SK-N-SH treated with all-trans-retinoic acid at 6 μM for 48 hours (cell line): ENCODE measurements at regions not wholly inside any gene's neighbourhood (a gene's known extent, or its start where the extent isn't known, plus 50 kb on each side); places are given as distances from the start of the nearest gene placed in this dataset.

ENCODE experiments used
- ARNTL ChIP-seq: fragments of 450-650 bp; formaldehyde crosslinking; IDR thresholded peaks from 2 replicates; pipeline ENCODE4 v1.5.0; 2020; ENCODE audit warnings: low read depth, mild to moderate bottlenecking, moderate library complexity, borderline replicate concordance
- ESRRG ChIP-seq: fragments of 250-450 bp; sonication (Bioruptor Pico); IDR thresholded peaks from 2 replicates; pipeline ENCODE4 v1.6.1; 2021; ENCODE audit warnings: mild to moderate bottlenecking
- ISL1 ChIP-seq: fragments of 250-450 bp; sonication (Bioruptor Pico); IDR thresholded peaks from 2 replicates; pipeline ENCODE4 v2.1.2; 2022; ENCODE audit warnings: mild to moderate bottlenecking, moderate library complexity
- PATZ1 ChIP-seq: fragments of 250-450 bp; sonication (Bioruptor Pico); IDR thresholded peaks from 2 replicates; pipeline ENCODE4 v1.8.0; 2020; ENCODE audit warnings: mild to moderate bottlenecking, moderate library complexity, borderline replicate concordance
- POU6F1 ChIP-seq: fragments of 250-450 bp; sonication (Bioruptor Pico); IDR thresholded peaks from 2 replicates; pipeline ENCODE4 v1.8.0; 2021; ENCODE audit warnings: low read depth, mild to moderate bottlenecking, moderate library complexity, borderline replicate concordance
- PPARA ChIP-seq: fragments of 250-450 bp; sonication (Bioruptor Pico); IDR thresholded peaks from 2 replicates; pipeline ENCODE4 v1.5.0; 2020; ENCODE audit warnings: mild to moderate bottlenecking, borderline replicate concordance
- RARB ChIP-seq: fragments of 250-450 bp; sonication (Bioruptor Pico); IDR thresholded peaks from 2 replicates; pipeline ENCODE4 v1.8.0; 2021; ENCODE audit warnings: mild to moderate bottlenecking, moderate library complexity
- TOX ChIP-seq: fragments of 250-450 bp; sonication (Bioruptor Pico); IDR thresholded peaks from 2 replicates; pipeline ENCODE4 v1.8.0; 2021; ENCODE audit warnings: mild to moderate bottlenecking, moderate library complexity, borderline replicate concordance
- ZC3H10 ChIP-seq: fragments of 250-450 bp; sonication (Bioruptor Pico); IDR thresholded peaks from 2 replicates; pipeline ENCODE4 v1.5.1; 2021; ENCODE audit warnings: mild to moderate bottlenecking, moderate library complexity
- ZFP3 ChIP-seq: fragments of 250-450 bp; sonication (Bioruptor Pico); IDR thresholded peaks from 2 replicates; pipeline ENCODE4 v1.5.0; 2020; ENCODE audit warnings: mild to moderate bottlenecking, moderate library complexity
- ZNF70 ChIP-seq: fragments of 450-650 bp; formaldehyde crosslinking; IDR thresholded peaks from 2 replicates; pipeline ENCODE4 v1.5.0; 2020; ENCODE audit warnings: mild to moderate bottlenecking, moderate library complexity
- ZNF8 ChIP-seq: fragments of 450-650 bp; formaldehyde crosslinking; IDR thresholded peaks from 2 replicates; pipeline ENCODE4 v1.5.0; 2020; ENCODE audit warnings: mild to moderate bottlenecking, moderate library complexity
- TF ChIP-seq, protein P1 (sequence below): fragments of 250-450 bp; sonication (Bioruptor Pico); IDR thresholded peaks from 2 replicates; pipeline ENCODE4 v1.5.1; 2020; ENCODE audit warnings: low read depth, mild to moderate bottlenecking, moderate library complexity

GRCh38 chr6:159112714-159113113, 56.5 kb upstream of the FNDC1 start:
- TF ChIP-seq POU6F1 = no peak
- TF ChIP-seq PATZ1 (CRISPR knock-in tag) = no peak
- no peak for TF ChIP-seq ZFP3 (CRISPR knock-in tag)
- TF ChIP-seq RARB (CRISPR knock-in tag) = no peak
- no peak for TF ChIP-seq ZNF70
- no peak for TF ChIP-seq PPARA
- no peak for TF ChIP-seq ESRRG (CRISPR knock-in tag)
- TF ChIP-seq ZC3H10 (CRISPR knock-in tag) = no peak
- TF ChIP-seq, protein P1, sequence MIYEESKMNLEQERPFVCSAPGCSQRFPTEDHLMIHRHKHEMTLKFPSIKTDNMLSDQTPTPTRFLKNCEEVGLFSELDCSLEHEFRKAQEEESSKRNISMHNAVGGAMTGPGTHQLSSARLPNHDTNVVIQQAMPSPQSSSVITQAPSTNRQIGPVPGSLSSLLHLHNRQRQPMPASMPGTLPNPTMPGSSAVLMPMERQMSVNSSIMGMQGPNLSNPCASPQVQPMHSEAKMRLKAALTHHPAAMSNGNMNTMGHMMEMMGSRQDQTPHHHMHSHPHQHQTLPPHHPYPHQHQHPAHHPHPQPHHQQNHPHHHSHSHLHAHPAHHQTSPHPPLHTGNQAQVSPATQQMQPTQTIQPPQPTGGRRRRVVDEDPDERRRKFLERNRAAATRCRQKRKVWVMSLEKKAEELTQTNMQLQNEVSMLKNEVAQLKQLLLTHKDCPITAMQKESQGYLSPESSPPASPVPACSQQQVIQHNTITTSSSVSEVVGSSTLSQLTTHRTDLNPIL (CRISPR knock-in tag) = no peak
- TF ChIP-seq ISL1 (CRISPR knock-in tag) = no peak
- TF ChIP-seq TOX (CRISPR knock-in tag) = no peak
- TF ChIP-seq ARNTL (CRISPR knock-in tag) = no peak
- no peak for TF ChIP-seq ZNF8 (CRISPR knock-in tag)
